ENCODE measurements at regions not wholly inside any gene's neighbourhood (a gene's known extent, or its start where the extent isn't known, plus 50 kb on each side); places are given as distances from the start of the nearest gene placed in this dataset.

DNA sequence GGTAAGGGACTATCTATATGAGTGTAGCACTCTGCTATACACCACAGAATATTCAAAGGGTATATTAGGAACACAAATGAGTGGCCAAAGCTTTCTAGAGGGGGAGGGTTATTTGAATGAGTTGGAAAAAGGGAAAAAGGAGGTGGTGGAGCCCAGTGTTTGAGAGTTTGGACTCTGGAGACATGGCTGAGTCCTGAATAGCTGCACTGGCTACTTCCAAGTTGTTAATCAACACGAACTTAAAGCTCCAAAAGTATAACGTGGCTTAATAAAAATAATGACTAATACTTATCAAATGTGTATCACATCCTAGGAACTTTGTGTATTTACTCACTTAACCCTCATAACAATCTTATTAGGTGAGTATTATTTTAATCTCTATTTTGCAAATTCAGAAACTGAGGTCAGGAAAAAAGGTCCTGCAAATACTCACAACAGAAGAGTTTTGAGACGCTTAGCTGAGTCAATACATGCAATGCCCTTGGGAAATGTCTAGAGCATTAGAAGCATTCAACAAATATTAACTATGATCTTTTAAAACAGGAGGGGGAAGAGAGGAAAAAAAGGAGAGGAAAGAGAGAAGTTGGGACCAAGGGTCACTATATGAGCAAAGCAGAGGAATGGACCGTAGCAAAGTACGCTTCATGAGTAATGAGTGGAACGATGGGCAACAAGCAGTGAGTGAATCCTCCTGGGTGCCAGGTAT is 189.5 kb upstream of the HMGA2 start:
- TF ChIP-seq, protein P1, sequence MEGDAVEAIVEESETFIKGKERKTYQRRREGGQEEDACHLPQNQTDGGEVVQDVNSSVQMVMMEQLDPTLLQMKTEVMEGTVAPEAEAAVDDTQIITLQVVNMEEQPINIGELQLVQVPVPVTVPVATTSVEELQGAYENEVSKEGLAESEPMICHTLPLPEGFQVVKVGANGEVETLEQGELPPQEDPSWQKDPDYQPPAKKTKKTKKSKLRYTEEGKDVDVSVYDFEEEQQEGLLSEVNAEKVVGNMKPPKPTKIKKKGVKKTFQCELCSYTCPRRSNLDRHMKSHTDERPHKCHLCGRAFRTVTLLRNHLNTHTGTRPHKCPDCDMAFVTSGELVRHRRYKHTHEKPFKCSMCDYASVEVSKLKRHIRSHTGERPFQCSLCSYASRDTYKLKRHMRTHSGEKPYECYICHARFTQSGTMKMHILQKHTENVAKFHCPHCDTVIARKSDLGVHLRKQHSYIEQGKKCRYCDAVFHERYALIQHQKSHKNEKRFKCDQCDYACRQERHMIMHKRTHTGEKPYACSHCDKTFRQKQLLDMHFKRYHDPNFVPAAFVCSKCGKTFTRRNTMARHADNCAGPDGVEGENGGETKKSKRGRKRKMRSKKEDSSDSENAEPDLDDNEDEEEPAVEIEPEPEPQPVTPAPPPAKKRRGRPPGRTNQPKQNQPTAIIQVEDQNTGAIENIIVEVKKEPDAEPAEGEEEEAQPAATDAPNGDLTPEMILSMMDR (IDR thresholded peaks at IDR 0.05) = no peak
- TF ChIP-seq POLR2A (IDR thresholded peaks at IDR 0.05) = no peak
